ENCODE measurements at regions not wholly inside any gene's neighbourhood (a gene's known extent, or its start where the extent isn't known, plus 50 kb on each side); places are given as distances from the start of the nearest gene placed in this dataset.

GRCh38 chr2:183264890-183265535, 140.8 kb downstream of the NUP35 start:
- Histone ChIP-seq H3K9me2 (ENCODE audit: insufficient read depth, low read length) (no peaks in the 10 kb centered on the region), H2AFZ (ENCODE audit: low read depth, low read length) (no peak overlapping the region), H3K4me3 (ENCODE audit: low read length) (no peak overlapping the region), H3K9ac (ENCODE audit: low read length) (no peak overlapping the region), H3K9me3 (ENCODE audit: low read length) (no peaks in the 10 kb centered on the region), H3K36me3 (ENCODE audit: insufficient read depth, low read length) (no peaks in the 10 kb centered on the region), H3K27me3 (ENCODE audit: insufficient read depth, low read depth, low read length) (no peaks in the 10 kb centered on the region), H3F3A (ENCODE audit: insufficient read depth, low read length, poor library complexity, severe bottlenecking) (no peaks in the 10 kb centered on the region), H3K4me2 (ENCODE audit: low read length) (no peak overlapping the region), H3K79me2 (replicated peaks; ENCODE audit: insufficient read depth, low read length) (no peaks in the 10 kb centered on the region), H4K20me1 (ENCODE audit: insufficient read depth) (no peaks in the 10 kb centered on the region), H3K27ac (ENCODE audit: low read length) (no peak overlapping the region)
- TF ChIP-seq CTCF (IDR thresholded peaks at IDR 0.05; ENCODE audit: poor library complexity, severe bottlenecking) (no peak), SMC3 (conservative IDR thresholded peaks at IDR 0.05; ENCODE audit: poor library complexity) (no peak), POLR2AphosphoS5 (IDR thresholded peaks at IDR 0.05) (no peak), REST (IDR thresholded peaks at IDR 0.05; ENCODE audit: borderline replicate concordance) (no peak), MXI1 (conservative IDR thresholded peaks at IDR 0.05; ENCODE audit: poor library complexity, severe bottlenecking) (no peak), EP300 (conservative IDR thresholded peaks at IDR 0.05; ENCODE audit: poor library complexity, severe bottlenecking) (no peak), TAF1 (IDR thresholded peaks at IDR 0.05; ENCODE audit: low read depth) (no peak), EZH2 (IDR thresholded peaks at IDR 0.05; ENCODE audit: borderline replicate concordance, insufficient read depth, low read length, poor library complexity, severe bottlenecking) (no peak), RAD21 (conservative IDR thresholded peaks at IDR 0.05) (no peak)

GRCh38 chr2:183267148-183267827, 143.0 kb downstream of the NUP35 start:
- Histone ChIP-seq H3K79me2 (replicated peaks; ENCODE audit: insufficient read depth, low read length) (no peaks in the 10 kb centered on the region), H4K20me1 (ENCODE audit: insufficient read depth) (no peaks in the 10 kb centered on the region), H3K9me2 (ENCODE audit: insufficient read depth, low read length) (no peaks in the 10 kb centered on the region), H3F3A (ENCODE audit: insufficient read depth, low read length, poor library complexity, severe bottlenecking) (no peaks in the 10 kb centered on the region), H3K27ac (ENCODE audit: low read length) (no peak overlapping the region), H2AFZ (ENCODE audit: low read depth, low read length) (no peak overlapping the region), H3K27me3 (ENCODE audit: insufficient read depth, low read depth, low read length) (no peaks in the 10 kb centered on the region), H3K9me3 (ENCODE audit: low read length) (no peaks in the 10 kb centered on the region), H3K4me3 (ENCODE audit: low read length) (no peak overlapping the region), H3K9ac (ENCODE audit: low read length) (no peak overlapping the region), H3K4me2 (ENCODE audit: low read length) (no peak overlapping the region), H3K36me3 (ENCODE audit: insufficient read depth, low read length) (no peaks in the 10 kb centered on the region)
- no peak for TF ChIP-seq CTCF (IDR thresholded peaks at IDR 0.05; ENCODE audit: poor library complexity, severe bottlenecking)
- TF ChIP-seq SMC3 (conservative IDR thresholded peaks at IDR 0.05; ENCODE audit: poor library complexity) = no peak
- no peak for TF ChIP-seq EZH2 (IDR thresholded peaks at IDR 0.05; ENCODE audit: borderline replicate concordance, insufficient read depth, low read length, poor library complexity, severe bottlenecking)
- no peak for TF ChIP-seq TAF1 (IDR thresholded peaks at IDR 0.05; ENCODE audit: low read depth)
- TF ChIP-seq POLR2AphosphoS5 (IDR thresholded peaks at IDR 0.05) = no peak
- no peak for TF ChIP-seq MXI1 (conservative IDR thresholded peaks at IDR 0.05; ENCODE audit: poor library complexity, severe bottlenecking)
